GM08714 (cell line): ENCODE measurements at regions not wholly inside any gene's neighbourhood (a gene's known extent, or its start where the extent isn't known, plus 50 kb on each side); places are given as distances from the start of the nearest gene placed in this dataset.
"Not testable (repeated sequence)": the region's sequence is repeated elsewhere in the genome, so short reads cannot be mapped to it uniquely, and the experiment has no call there.

ENCODE experiments used
- H3K4me3 ChIP-seq: fragments of 200-500 bp; sonication (Bioruptor generic); 2 replicates; pipeline ENCODE4 v1.5.1; 2014; ENCODE audit warnings: mild to moderate bottlenecking, low read length, inconsistent platforms
- ZNF274 ChIP-seq: IDR thresholded peaks from 2 replicates; pipeline ENCODE4 v1.6.1; 2012; ENCODE audit warnings: mild to moderate bottlenecking, low read depth, low read length

DNA sequence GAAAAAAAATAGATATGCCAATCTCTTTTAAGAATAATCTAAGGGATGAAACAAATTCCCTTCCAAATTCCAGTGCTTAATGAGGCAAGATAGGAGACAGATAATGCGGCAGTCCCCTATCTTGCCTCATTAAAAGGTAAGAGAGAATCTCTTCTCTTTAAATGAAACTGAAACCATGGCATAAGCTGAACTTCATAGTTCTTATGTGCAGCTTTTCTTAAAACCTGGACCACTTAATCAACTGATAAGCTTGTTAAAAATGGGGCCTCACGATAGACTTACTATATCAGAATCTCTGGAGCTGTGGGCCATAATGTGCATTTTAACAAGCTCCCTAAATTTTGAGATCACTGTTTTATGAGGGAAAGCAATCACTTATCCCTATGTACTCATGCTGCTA, 79.2 kb downstream of the NIBAN1 start:
- TF ChIP-seq ZNF274 = no peak
- H3K4me3 ChIP-seq = no peak overlapping the region

DNA sequence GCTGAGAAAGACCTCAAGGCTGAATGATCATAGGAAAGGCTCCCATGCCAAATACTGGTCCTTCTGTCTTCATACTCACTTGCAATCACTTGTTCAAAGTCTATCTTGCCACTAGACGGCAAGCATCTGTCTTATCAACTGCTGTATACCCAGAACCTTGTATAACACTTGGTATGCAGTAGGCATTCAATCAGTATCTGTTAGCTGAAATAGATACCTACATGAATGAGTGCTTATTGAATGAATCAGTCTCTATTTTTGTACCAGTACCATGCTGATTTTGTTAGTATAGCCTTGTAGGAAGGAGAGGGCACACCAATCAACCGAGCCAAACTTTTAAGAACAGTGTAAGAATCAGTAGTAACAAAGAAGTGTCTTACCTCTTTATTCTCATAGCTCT, 80.6 kb downstream of the NIBAN1 start:
- no peak for TF ChIP-seq ZNF274
- no peak overlapping the region for H3K4me3 ChIP-seq

DNA sequence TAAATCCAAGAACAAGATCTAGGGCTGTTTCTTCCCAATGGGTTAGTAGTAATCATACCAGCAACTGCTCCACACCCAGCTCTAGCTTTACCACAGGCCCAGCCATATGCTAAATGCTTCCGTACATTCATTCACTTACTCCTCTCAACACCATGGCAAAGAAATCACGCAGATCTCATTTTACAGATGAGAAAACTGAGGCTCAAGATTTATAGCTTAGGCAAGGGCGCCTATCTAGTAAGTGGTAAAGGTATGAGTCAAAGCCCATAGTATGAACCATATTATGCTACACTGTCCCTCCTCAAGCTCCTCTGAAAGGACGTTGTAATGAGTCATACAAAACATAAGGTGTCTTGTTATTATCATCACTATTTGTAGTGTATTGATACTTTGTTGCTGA, 82.2 kb downstream of the NIBAN1 start:
- TF ChIP-seq ZNF274 = no peak

DNA sequence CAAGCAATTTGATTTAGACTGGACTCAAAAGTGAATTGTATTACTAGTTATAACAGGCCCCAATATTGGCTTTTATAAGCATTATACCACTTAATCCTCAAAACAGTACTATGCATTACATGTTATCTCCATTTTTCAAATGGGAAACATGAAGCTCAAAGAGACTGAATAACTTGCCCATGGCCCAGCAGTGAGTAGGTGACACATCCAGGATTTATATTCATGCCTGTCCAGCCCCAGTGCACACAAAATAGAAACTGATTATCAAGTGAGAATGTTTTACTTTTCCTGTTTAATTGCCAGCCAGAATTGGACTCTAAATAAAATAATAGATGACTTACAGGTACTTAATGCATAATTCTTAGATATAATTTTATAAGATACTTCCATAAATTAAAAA, 82.9 kb downstream of the NIBAN1 start:
- TF ChIP-seq ZNF274 = no peak

More for the DNA sequence above, 82.2 kb downstream of the NIBAN1 start:
- H3K4me3 ChIP-seq = no peak overlapping the region

DNA sequence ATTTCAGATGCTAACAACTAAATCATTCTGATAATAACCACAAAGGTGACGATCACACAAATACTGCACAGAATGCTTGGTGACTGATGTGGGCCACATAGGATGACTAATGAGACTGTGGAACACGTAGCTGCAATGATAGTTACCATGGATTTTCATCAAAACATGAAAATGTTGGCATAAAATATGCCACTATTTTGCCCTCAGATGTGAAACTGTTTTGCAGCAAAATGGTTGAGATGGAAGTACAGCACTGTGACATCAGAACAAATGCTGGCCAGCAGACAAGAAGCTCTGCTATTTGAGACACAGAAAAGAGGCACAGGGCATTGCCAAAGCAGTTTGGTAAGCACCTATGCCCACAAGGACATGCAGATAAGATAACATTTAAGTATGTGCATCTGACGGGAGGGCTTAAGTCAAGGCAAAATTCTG, 83.8 kb downstream of the NIBAN1 start:
- no peak overlapping the region for H3K4me3 ChIP-seq
- no peak for TF ChIP-seq ZNF274

More for the DNA sequence above, 82.9 kb downstream of the NIBAN1 start:
- H3K4me3 ChIP-seq = no peak overlapping the region

DNA sequence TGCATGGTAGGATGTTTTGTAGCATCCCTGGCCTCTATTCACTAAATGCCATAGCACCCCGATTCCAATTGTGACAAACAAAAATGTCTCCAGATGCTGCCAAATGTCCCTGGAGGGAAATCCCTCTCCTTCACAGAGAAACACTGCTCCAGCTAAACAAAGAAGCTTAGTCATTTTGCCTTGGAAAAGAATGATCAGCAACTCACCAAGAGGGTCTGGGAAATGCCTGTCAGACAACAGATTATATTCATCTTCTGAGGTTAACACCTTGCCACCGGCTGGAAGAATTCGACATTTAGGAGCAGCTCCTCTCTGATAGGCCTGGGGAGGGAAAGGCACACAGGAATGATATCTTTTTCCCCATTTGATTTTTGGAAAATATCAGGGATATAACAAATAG, 84.4 kb downstream of the NIBAN1 start:
- no peak overlapping the region for H3K4me3 ChIP-seq
- TF ChIP-seq ZNF274 = no peak

DNA sequence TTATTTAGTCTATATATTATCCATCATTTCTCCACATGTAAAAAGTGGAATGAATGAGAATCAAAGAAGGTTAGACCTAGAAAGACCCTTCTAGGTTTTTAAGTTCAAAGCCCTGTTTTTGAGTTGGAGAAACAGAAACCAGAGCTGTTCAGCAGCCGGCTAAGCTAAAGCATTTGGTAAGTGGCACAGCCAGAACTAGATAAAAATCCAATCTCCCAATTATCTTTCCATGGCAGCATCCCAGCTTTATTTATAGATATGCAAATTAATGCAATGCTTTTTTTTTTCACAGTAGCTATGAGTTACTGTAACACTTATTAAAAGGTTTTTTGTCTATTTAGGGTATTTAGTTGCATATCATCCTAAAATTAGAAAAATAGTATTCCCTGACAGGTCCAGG, 85.1 kb downstream of the NIBAN1 start:
- no peak overlapping the region for H3K4me3 ChIP-seq
- TF ChIP-seq ZNF274 = no peak

DNA sequence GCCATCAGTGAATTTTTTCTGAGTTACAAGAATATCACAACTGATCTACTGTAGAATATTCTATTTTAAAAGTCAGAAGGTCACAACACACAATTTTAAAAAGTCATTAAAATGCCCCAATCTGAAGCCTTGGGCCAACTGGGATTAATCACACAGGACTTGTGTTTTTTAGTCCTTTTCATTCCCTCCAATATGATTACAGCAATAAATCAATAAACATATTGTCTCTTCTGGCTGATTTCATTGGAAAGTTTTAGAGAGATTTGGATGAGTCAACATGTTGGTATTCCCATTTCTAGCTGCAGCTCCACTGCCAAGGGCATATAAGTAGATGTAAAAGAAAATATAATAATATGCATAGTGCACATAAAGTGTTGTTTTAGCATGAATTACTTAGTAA, 85.8 kb downstream of the NIBAN1 start:
- no peak for TF ChIP-seq ZNF274
- no peak overlapping the region for H3K4me3 ChIP-seq

DNA sequence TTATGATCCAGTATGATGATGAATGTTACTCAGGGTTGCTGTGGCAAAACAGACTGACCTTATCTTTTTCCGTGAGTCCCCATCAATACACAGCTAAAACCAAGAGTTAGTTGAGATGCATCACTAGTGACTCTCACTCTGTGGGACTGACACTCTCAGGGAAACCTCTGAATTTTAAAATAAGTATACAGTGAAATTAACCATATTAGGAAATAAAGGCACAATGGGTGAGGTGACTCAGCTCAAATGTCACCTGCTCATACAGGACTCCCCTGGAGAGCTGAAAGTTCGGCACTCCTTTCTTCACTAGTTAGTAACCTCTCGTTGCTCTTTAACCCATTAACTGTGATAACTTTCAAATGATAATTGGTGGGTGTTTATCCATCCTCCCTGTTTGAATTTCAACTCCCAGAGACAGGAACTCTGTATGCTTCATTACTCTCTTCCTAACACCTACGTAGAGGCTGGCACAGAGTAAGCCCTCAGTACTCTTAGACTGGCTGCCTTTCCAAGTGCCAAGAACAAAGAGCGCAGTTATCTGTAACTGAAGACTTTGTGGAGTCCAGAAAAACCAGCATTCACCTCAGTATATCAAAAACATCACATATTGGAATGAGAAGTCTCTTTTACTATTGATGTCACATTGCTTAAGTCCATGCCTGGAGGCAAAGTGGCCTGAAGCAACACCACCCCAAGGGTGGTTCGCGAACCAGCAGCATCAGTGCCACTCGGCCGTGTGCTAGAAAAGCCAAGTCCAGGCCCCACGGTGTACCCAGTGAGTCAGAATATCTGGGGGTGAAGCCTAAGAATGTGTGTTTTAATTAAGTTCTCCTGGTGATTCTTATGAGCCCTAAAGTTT, 91.1 kb downstream of the NIBAN1 start:
- TF ChIP-seq ZNF274 = no peak

DNA sequence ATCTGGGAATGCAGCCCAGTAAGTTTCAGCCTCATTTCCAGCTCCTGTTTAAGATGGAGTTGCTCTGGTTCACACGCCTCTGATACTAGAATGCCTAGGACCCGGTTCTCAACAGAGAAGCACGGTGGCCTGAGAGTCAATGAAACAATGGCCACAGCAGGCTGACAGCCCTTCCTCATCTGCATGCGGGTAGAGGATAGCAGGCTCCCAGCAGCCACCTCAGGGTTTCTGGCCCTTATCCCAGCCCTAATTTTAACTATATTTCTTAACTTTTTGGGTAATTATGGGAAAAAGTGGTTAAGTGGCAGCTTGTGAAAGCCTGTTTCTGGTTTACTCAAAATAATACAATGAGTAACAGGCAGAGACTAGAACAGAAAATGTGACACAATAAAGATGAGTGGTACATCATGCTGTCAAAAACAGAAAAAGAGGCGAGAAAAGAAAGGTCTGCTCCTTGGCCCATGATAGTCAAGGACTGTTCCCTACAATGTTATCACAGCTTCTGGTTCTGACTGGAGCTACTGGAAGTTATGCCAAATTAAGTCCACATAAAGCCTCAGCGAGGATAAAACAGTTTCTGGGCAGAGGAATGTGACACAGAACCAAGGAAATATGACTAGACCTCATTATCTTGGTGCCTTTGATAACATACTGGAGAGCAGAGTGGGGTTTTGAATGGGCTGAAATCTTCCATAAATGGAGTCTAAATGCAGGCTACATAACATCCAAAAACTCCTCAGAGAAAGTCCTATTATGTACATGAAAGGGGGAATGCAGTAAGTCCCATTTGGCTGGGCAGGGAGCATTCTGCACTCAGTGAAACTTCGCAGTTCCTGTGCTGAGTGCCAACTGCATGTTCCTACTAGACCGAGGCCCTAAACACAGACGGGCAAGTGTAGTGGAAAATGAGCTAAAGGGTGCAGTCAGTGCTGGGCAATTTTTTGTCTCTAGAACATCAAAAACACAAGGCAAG, 92.1 kb downstream of the NIBAN1 start:
- no peak for TF ChIP-seq ZNF274
- H3K4me3 ChIP-seq = no peak overlapping the region

More for the DNA sequence above, 91.1 kb downstream of the NIBAN1 start:
- H3K4me3 ChIP-seq = no peak overlapping the region

DNA sequence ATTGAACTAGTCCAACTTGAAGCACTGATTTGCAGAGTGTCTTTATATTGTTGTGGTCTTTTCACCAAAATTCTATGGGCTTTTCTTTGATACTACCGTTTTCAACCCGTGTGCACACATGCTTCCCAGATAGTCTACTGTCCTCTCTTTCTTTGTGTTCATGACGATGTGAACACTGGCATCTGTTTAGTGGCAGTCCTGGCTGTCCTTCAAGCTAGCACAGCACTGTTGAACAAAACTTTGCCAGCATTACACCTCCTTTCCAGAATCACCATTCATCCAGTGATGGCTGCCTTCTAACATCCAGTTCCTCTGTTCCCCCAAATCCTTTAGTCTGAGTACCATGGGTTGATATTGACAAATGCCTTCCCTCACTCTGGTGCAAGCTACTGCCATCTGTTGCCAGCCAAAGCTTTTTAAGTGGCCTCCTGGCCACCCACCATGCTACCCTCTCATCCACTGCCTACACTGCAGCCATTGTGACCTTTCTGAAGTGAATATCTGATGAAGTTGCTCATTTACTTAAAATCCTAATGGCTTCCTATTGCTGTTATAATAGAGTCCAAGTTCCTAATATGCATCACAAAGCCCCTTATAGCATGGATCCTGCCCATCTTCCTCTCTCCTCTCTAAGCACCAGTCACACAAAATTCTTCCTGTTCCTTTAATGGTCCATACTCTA, 94.3 kb downstream of the NIBAN1 start:
- no peak overlapping the region for H3K4me3 ChIP-seq
- TF ChIP-seq ZNF274 = no peak

DNA sequence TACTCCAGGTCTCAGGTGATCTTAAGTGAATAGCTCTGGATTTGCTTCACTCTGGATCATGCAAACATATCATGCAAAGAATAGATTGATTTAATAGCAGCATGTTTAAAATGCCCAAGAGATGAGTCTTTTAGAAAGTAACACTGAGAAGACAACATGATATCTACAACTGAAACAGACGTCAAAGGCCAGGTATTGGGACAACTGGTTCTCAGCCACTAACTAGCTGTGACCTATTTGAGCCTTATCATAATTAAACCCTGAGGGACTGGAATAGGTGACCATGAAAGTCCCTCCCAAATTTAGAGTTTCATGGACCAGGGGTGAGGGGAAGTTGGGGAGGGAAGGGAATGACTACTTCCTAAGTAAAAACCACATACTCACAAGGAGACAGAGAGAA, 95.7 kb downstream of the NIBAN1 start:
- no peak overlapping the region for H3K4me3 ChIP-seq
- TF ChIP-seq ZNF274 = no peak

DNA sequence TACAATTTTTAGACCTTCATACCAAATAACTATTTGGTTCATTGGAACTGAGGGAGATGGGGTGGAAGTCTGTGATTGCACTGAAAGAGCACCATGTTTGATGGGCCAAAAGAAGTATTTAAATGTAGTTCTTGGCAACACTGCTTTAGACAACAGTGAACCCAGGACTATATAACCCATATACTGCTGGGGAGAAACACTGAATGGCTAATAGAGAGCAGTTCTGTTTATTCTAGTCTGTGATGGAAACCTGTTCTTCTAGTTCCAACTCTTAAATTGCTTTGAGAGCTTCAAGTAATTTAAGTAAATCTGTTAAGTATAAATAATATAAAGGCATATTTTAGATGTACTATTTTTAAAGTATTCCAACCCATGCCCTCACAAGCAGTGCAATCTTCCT, 96.3 kb downstream of the NIBAN1 start:
- no peak overlapping the region for H3K4me3 ChIP-seq
- TF ChIP-seq ZNF274 = no peak

DNA sequence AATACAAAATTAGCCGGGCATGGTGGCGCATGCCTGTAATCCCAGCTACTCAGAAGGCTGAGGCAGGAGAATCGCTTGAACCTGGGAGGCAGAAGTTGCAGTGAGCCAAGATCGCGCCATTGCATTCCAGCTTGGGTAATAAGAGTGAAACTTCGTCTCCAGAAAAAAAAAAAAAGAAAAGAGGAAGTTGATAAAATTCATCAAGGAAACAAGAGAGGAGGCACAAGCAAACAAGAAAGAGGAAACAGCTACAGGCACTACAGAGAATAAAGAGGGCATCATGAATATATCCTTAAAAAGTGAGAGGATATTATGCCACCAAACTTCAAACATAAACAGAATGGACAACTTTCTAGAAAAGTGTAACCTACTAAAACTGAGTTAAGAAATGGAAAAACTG, 98.3 kb downstream of the NIBAN1 start:
- not testable (repeated sequence) for H3K4me3 ChIP-seq
